Loucy (cell line): ENCODE measurements at regions not wholly inside any gene's neighbourhood (a gene's known extent, or its start where the extent isn't known, plus 50 kb on each side); places are given as distances from the start of the nearest gene placed in this dataset.
A peak's percentile ranks its signal among the peaks of the same experiment; 100 is the strongest.

ENCODE experiments used
- H2AFZ ChIP-seq: fragments of 200-600 bp; sonication (generic); 2 replicates; pipeline ENCODE4 v1.6.0; 2016; ENCODE audit warnings: antibody characterized with exemption, mild to moderate bottlenecking, low read length, moderate library complexity
- H3F3A ChIP-seq: fragments of 200-600 bp; 2 replicates; pipeline ENCODE4 v1.6.0; 2016; ENCODE audit warnings: antibody characterized with exemption, low read depth, mild to moderate bottlenecking
- H3K27me3 ChIP-seq: fragments of 200-600 bp; sonication (generic); 2 replicates; pipeline ENCODE4 v1.6.1; 2014; ENCODE audit warnings: low read length, mild to moderate bottlenecking; ENCODE audit not compliant: insufficient read depth, poor library complexity, severe bottlenecking
- H3K36me3 ChIP-seq: fragments of 200-600 bp; sonication (generic); 2 replicates; pipeline ENCODE4 v1.6.1; 2016; ENCODE audit warnings: low read length; ENCODE audit not compliant: insufficient read depth
- H3K4me1 ChIP-seq: fragments of 200-600 bp; sonication (generic); 2 replicates; pipeline ENCODE4 v1.5.1; 2014; ENCODE audit warnings: low read length, mild to moderate bottlenecking; ENCODE audit not compliant: insufficient read depth, poor library complexity, severe bottlenecking
- H3K4me2 ChIP-seq: fragments of 200-600 bp; sonication (generic); 2 replicates; pipeline ENCODE4 v1.6.0; 2014; ENCODE audit warnings: antibody characterized with exemption, low read length, low read depth, mild to moderate bottlenecking; ENCODE audit not compliant: poor library complexity, severe bottlenecking
- H3K4me3 ChIP-seq: fragments of 200-600 bp; sonication (generic); 2 replicates; pipeline ENCODE4 v1.5.1; 2014; ENCODE audit warnings: low read length, mild to moderate bottlenecking, mixed read lengths; ENCODE audit not compliant: poor library complexity, severe bottlenecking
- H3K79me2 ChIP-seq: fragments of 200-600 bp; sonication (generic); 2 replicates; pipeline ENCODE4 v1.6.1; 2014; ENCODE audit warnings: low read length; ENCODE audit not compliant: insufficient read depth
- H3K9ac ChIP-seq: fragments of 200-600 bp; sonication (generic); 2 replicates; pipeline ENCODE4 v1.6.0; 2014; ENCODE audit warnings: mild to moderate bottlenecking, low read depth, low read length, moderate library complexity; ENCODE audit not compliant: poor library complexity, severe bottlenecking
- H3K9me2 ChIP-seq: fragments of 200-600 bp; sonication (generic); replicated peaks from 2 replicates; pipeline ENCODE4 v1.6.1; 2016; ENCODE audit warnings: low read depth, low read length, mixed read lengths
- H3K9me3 ChIP-seq: fragments of 200-600 bp; sonication (generic); 2 replicates; pipeline ENCODE4 v1.6.1; 2014; ENCODE audit warnings: mild to moderate bottlenecking, antibody characterized with exemption, low read length, low read depth; ENCODE audit not compliant: insufficient read depth
- H4K20me1 ChIP-seq: fragments of 200-600 bp; sonication (generic); 2 replicates; pipeline ENCODE4 v1.6.0; 2014; ENCODE audit warnings: antibody characterized with exemption, low read length, mild to moderate bottlenecking; ENCODE audit not compliant: insufficient read depth, poor library complexity, severe bottlenecking
- EZH2phosphoT487 ChIP-seq: fragments of 200-600 bp; IDR thresholded peaks from 2 replicates; pipeline ENCODE4 v1.6.1; 2018; ENCODE audit warnings: antibody characterized with exemption, mild to moderate bottlenecking, moderate library complexity, borderline replicate concordance
- TF ChIP-seq, protein P1 (sequence below): fragments of 200-600 bp; sonication (generic); conservative IDR thresholded peaks from 2 replicates; pipeline ENCODE4 v1.5.1; 2014; ENCODE audit warnings: mild to moderate bottlenecking, antibody characterized with exemption, low read length

DNA sequence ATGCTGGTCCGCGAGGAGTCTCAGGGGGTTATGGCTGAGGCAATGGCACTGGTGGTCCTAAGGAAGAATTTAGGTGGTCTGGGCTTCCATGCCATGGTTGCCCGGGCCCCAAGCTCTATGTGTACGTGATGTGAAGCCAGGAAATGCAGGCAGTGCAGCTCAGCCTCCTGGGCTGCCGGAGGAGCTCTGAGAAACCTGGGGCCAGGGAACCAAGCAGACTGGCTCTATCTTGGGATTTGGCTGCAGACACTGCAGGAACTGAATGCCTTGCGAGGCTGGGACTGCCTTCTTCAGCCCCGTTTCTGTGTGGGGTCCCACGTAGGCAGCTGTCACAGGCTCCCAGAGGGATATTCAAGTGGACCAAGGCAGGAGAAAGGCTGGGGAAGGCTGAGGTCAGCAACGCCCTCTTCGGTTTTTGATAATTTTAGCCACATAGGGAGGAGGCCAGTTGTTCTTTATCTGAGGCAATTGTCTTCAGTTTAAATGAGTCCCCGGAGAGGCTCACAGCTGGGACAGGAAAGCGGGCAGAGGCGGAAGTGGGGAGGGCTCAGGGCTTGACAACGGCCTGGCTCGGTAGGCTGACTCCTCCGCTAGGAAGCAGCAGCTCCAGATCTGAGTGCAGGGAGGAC lies 77.7 kb downstream of the RHOB start:
- Histone ChIP-seq H3K4me3 (peak overlapping the region; percentile 62), H2AFZ (no peak overlapping the region), H3F3A (peaks cover 3% of the 10 kb centered on the region; the same call in 1 of the 2 replicates), H3K9me2 (no peaks in the 10 kb centered on the region), H3K36me3 (no peaks in the 10 kb centered on the region), H3K79me2 (no peaks in the 10 kb centered on the region), H4K20me1 (no peaks in the 10 kb centered on the region), H3K9me3 (no peaks in the 10 kb centered on the region), H3K4me1 (peaks cover 74% of the 10 kb centered on the region), H3K27me3 (no peaks in the 10 kb centered on the region), H3K9ac (peak overlapping the region; percentile 76), H3K4me2 (peak overlapping the region; percentile 73)
- TF ChIP-seq, protein P1, sequence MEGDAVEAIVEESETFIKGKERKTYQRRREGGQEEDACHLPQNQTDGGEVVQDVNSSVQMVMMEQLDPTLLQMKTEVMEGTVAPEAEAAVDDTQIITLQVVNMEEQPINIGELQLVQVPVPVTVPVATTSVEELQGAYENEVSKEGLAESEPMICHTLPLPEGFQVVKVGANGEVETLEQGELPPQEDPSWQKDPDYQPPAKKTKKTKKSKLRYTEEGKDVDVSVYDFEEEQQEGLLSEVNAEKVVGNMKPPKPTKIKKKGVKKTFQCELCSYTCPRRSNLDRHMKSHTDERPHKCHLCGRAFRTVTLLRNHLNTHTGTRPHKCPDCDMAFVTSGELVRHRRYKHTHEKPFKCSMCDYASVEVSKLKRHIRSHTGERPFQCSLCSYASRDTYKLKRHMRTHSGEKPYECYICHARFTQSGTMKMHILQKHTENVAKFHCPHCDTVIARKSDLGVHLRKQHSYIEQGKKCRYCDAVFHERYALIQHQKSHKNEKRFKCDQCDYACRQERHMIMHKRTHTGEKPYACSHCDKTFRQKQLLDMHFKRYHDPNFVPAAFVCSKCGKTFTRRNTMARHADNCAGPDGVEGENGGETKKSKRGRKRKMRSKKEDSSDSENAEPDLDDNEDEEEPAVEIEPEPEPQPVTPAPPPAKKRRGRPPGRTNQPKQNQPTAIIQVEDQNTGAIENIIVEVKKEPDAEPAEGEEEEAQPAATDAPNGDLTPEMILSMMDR = no peak
- no peak for TF ChIP-seq EZH2phosphoT487

DNA sequence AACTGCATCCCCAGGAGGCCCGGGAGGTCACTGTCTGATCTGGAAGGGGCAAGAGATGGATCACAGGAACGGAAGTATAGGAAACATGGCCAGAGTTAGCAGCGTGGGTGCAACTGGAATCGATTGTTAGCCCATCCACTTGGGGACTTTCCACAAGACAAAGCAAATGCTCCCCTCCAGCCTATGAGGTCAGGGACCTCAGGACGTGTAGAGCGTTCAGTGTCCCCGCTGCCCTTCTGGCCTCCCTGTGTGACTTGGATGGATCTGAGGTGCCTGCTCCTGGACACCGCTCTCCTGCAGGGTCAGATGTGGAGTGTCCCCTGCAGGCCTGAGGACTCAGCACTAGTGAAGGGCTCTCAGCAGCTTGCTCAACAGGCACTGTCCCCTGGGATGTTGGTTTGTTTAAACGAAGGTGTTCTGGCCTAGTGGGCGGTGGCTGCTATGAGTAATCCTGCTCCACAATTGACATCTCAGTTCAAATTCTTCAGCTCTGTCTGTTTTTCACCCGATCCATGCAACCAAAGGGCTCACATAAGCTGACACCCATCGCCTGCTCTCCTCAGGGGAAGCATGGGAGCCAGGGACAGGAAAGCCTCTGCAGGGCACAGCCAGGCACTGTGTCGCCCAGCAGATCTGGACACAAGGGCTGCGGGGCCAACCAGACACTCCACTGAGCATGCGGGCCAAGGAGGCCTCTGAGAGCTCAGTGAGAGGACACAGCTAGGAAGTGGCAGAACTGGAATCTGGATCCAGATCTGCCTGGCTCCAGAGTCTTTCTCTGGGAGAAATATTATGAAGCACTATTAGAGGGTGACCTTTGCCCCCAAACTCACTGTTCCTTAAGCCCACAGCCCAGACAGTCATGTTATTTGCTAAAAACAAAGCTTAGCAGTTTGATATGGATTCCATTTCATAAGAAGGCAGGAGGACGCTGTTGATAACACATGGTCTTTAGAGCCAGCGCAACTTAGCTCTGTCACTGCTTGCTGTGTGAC lies 78.5 kb downstream of the RHOB start:
- H4K20me1 ChIP-seq = no peaks in the 10 kb centered on the region
- TF ChIP-seq EZH2phosphoT487 = no peak
- TF ChIP-seq, protein P1 = no peak
- no peaks in the 10 kb centered on the region for H3K36me3 ChIP-seq
- H3K9me2 ChIP-seq = no peaks in the 10 kb centered on the region
- H3K4me3 ChIP-seq = peak overlapping the region; percentile 62
- no peaks in the 10 kb centered on the region for H3K9me3 ChIP-seq
- H3K79me2 ChIP-seq = no peaks in the 10 kb centered on the region
- peak overlapping the region; percentile 76 for H3K9ac ChIP-seq
- H3K4me1 ChIP-seq = peaks cover 74% of the 10 kb centered on the region
- peak overlapping the region; percentile 73 for H3K4me2 ChIP-seq
- H2AFZ ChIP-seq = no peak overlapping the region
- no peaks in the 10 kb centered on the region for H3K27me3 ChIP-seq
- H3F3A ChIP-seq = peaks cover 3% of the 10 kb centered on the region; the same call in 1 of the 2 replicates

DNA sequence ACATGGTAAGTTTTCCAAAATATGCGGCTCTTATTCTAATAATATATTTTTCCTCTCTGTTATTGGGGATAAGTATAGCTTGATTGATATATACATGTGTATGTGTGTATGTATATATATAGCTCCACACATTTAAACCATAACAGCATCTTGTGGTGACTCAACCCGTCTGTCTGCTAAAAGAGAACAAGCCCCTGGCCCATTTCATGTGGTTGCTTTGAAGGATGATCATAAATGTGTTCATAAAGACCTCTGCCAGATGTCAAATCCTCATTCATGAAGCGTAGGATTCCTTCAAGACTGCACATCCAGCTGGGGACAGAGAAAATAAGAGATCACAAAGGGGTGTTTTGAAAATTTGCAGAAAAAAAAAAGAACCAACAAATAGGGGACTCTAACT lies 79.3 kb downstream of the RHOB start:
- no peaks in the 10 kb centered on the region for H3K9me2 ChIP-seq
- peak overlapping the region; percentile 76 for H3K9ac ChIP-seq
- H3K27me3 ChIP-seq = no peaks in the 10 kb centered on the region
- H3K36me3 ChIP-seq = no peaks in the 10 kb centered on the region
- H2AFZ ChIP-seq = no peak overlapping the region
- H3K4me2 ChIP-seq = peak overlapping the region; percentile 73
- TF ChIP-seq, protein P1 = no peak
- TF ChIP-seq EZH2phosphoT487 = no peak
- H3K4me3 ChIP-seq = peak overlapping the region; percentile 62
- H3K9me3 ChIP-seq = no peaks in the 10 kb centered on the region
- peaks cover 74% of the 10 kb centered on the region for H3K4me1 ChIP-seq
- H3F3A ChIP-seq = peaks cover 3% of the 10 kb centered on the region; the same call in 1 of the 2 replicates
- no peaks in the 10 kb centered on the region for H3K79me2 ChIP-seq
- no peaks in the 10 kb centered on the region for H4K20me1 ChIP-seq
